HepG2 (cell line): ENCODE measurements at regions not wholly inside any gene's neighbourhood (a gene's known extent, or its start where the extent isn't known, plus 50 kb on each side); places are given as distances from the start of the nearest gene placed in this dataset.

Source experiments
- ELF4 ChIP-seq: sonication (generic); formaldehyde crosslinking; IDR thresholded peaks from 2 replicates; pipeline ENCODE4 v1.5.0; 2020; ENCODE audit warnings: missing genetic modification reagents, mild to moderate bottlenecking, moderate library complexity, borderline replicate concordance
- MEIS2 ChIP-seq: sonication (generic); formaldehyde crosslinking; IDR thresholded peaks from 2 replicates; pipeline ENCODE4 v1.9.0; 2021; ENCODE audit warnings: mild to moderate bottlenecking, missing genetic modification reagents
- NR2F6 ChIP-seq, 2 experiments: IDR thresholded peaks; 2 replicates each; pipeline ENCODE4 v1.6.1; 2016; ENCODE audit warnings: antibody characterized with exemption in 1 of 2, mild to moderate bottlenecking in 1 of 2
- TGIF2 ChIP-seq: IDR thresholded peaks from 2 replicates; pipeline ENCODE4 v1.6.1; 2016; ENCODE audit warnings: control low read depth, missing compliant biosample characterization
- TF ChIP-seq, protein P1 (sequence below): sonication (generic); formaldehyde crosslinking; IDR thresholded peaks from 2 replicates; pipeline ENCODE4 v1.9.0; 2021; ENCODE audit warnings: missing genetic modification reagents, borderline replicate concordance

DNA sequence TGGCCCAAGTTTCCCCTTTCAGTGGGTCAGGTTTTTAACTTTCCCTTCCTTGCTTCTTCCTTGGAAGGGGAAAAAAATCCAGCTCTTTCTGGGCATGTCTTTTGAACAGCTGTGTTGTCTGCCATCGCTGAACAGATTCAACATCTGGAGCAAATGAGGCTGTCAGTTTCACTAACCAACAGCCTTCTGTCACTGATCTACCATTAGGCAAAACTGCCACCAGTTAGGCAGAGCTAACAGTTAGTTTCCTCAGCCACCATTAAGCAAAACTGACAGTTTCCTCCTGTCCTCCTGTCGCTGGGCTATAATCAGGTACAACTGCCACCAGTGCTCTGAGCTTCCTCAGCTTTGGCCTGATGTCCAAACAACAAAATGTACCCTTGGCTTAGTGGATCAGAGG lies 81.9 kb downstream of the NPTX2 start:
- TF ChIP-seq MEIS2 (CRISPR knock-in tag) = no peak
- no peak for TF ChIP-seq TGIF2 (CRISPR knock-in tag)
- TF ChIP-seq, protein P1, sequence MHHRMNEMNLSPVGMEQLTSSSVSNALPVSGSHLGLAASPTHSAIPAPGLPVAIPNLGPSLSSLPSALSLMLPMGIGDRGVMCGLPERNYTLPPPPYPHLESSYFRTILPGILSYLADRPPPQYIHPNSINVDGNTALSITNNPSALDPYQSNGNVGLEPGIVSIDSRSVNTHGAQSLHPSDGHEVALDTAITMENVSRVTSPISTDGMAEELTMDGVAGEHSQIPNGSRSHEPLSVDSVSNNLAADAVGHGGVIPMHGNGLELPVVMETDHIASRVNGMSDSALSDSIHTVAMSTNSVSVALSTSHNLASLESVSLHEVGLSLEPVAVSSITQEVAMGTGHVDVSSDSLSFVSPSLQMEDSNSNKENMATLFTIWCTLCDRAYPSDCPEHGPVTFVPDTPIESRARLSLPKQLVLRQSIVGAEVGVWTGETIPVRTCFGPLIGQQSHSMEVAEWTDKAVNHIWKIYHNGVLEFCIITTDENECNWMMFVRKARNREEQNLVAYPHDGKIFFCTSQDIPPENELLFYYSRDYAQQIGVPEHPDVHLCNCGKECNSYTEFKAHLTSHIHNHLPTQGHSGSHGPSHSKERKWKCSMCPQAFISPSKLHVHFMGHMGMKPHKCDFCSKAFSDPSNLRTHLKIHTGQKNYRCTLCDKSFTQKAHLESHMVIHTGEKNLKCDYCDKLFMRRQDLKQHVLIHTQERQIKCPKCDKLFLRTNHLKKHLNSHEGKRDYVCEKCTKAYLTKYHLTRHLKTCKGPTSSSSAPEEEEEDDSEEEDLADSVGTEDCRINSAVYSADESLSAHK (CRISPR knock-in tag) = no peak
- no peak for TF ChIP-seq ELF4
- TF ChIP-seq NR2F6 (IDR thresholded peaks at IDR 0.05) = no peak
- TF ChIP-seq NR2F6 (CRISPR knock-in tag; IDR thresholded peaks at IDR 0.05) = no peak
